DMS114 treated with DMSO at 0.1 percent for 48 hours (cell line): ENCODE measurements at regions not wholly inside any gene's neighbourhood (a gene's known extent, or its start where the extent isn't known, plus 50 kb on each side); places are given as distances from the start of the nearest gene placed in this dataset.

Source experiments
- DNase-seq: peaks from one replicate; lab custom pipeline; 2025; ENCODE audit not compliant: unreplicated experiment; lab: John Stamatoyannopoulos, UW

DNA sequence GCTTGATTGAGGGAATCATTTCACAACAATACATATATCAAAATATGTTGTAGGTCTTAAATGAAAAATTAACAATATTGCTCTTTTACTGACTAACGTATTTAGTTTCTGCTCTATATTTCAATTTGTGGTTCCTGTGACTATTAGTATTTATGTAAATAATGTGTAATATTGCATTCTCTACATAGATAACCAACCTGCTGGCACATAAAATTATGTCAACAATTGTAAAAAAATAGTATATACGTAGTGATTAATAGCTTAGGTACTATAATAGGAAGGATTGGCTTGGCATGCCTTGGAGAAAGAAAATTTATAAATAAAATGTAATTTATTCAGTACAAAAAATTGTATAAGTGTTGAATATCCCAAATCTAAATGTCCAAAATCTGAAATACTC is 1336.1 kb downstream of the PCDH9 start:
- no peak for DNase-seq

DNA sequence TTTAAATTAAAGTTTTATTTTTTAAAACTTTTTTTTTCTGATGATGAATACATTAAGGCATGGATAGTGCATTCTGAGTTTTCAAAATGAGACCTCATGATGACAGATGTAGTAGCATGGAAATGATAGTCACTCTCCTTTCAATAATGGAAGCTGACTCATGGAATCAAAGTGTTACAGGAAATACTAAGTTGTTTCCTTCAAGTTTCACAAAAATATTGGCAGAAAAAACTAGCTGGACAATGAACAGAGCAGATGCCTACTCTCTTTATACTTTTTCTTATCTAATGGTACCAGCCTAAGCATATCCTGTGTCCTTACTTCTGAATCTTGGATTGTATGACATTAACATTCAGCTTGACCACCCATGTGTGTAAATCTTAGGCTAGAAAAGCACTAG is 1337.3 kb downstream of the PCDH9 start:
- DNase-seq = no peak

DNA sequence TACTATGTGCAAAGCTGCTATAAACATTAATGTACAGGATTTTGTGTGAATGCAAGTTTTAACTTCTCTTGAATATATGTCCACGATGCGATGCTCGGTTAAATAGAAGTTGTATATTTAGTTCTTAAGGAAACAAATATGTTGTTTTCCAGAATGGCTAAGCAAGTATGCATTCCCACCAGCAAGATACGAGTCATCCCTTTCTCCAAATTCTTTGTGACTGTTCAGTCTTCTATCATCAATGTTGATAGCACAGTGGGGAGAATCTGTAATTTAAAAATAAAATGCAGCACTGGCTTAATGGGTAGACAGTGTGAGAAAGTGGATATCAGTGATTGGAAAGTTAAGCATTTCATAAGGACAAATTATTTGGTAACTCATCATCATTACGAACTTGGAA is 1340.8 kb downstream of the PCDH9 start:
- no peak for DNase-seq

DNA sequence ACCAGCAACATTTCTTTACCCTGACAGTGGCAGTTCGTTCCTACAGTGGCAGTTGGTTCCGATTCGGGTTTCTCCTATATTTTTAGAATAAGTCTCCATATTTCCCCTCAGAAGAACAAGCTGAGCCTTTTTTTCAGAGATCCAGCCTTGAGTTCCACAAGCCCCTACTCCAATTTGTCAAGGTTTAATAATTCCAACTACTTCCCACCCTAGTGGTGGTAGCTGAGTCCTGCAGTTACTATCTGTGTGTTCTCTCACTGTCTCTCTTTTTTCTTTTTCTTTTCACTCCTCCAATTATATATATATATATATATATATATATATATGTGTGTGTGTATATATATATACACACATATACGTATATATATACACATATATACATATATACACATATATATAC is 1347.3 kb downstream of the PCDH9 start:
- no peak for DNase-seq

DNA sequence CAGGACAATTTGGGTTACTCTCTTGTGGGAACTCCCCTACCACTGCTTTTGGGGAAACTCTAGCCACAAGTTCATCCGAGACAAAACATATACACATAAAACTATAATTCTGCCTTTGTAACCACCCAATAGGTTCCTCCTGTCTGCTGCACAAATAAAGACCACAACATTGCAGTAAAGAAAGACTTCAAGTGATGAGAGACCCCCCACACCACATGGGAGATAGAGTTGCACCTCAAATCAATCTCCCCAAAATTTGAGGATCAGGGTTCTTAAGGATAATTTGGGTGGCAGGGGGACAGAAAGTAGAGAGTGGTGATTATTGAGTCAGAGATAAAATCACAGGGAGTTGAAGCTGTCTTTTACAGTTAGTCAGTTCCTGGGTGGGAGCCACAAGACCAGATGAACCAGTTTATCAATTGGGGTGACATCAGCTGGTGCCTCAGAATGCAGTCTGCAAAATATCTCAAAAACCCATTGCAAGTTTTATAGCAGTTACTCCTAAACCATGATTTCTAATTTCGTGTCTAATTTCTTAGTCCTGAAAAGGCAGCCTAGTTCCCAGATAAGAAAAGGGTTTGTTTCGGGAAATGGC is 1348.5 kb downstream of the PCDH9 start:
- DNase-seq = no peak

DNA sequence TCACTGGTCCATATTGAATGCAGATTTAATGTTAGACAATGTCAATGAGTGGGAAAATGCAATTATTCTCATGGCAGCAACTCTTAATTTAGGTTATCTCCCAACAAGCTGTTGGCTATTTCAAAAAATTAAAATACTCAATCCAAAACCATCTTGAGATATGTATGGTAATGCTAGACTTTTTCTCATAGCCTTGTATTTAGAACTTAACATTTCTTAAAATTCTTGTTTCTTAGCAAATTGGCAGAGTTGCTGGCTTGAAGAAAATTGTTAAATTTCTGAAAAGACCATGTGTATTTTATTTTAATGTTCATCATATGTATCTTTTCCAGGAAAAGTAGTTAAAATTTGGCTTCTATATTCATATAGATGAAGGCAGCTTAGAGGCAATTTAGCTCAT is 1355.1 kb downstream of the PCDH9 start:
- no peak for DNase-seq

DNA sequence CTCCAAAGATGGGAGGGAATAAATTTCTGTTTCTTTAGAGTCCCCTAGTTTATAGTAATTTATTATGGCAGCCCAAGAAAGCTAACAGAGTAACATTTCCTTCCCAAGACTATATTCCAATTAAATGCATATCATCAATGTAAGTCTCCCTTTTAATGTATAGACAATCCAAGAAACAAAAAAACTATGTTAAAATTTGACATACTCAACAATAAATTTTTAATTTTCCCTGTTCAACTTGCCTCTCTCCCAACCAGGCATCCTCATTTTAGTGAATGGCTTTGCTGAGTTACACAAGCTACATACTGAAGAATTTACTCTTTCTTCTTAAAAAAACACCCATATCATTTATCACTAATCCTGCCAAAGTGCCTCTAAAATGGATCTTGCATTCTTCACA is 1357.7 kb downstream of the PCDH9 start:
- no peak for DNase-seq

DNA sequence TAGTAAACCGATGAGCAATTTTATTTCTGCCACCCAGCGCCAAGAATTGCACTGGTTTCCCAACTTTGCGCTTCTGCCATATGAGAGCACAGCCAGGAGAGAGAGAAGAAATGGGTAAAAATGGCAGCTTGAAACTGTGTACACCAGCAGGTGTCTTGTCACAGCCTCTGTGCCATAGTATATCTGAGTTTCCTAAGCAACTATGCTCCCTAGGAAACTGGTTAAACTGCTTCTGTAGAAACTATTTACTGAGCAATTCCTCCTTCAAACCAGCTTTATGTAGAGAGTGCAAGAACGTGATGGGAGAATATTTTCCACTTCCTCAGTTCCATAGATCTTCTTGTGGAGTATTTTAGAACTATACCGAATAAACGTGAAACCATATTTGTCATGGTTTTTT is 1361.3 kb downstream of the PCDH9 start:
- no peak for DNase-seq

DNA sequence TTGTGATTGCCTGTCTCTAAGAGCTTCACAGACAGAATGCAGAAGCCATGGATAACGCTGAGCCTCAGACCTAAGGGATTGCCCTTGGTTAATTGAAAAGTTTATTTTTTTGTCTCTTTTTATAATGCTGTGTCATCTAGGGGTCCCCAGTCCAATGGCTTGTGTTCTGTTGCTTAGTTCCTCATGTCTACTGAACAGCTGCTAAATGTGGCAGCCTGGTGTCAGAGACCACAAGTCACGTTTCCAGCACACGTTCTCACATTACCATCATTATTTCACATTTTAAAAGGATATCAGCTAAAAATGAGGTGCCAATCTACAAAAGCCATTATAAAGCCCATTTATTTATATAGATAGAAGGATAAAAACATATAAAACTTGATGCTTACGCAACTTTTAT is 1362.0 kb downstream of the PCDH9 start:
- DNase-seq = no peak

DNA sequence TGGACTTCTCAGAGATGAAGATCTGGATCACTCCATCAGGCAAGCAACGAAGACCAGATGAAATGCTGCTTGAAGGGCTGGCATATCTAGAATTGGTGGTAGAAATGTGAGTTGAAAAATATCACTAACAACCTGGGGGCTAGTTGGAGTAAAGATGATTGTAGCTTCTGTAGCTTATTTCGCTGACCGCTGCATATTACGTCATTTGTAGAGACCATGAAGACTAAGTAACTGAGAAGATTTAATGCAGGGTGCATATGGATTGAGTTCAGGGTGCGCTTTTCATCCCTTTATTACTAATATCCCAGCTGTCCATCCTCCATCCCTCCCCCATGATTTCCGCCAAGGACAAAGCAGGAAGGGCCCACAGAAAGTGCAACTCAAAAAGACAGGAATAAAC is 1364.0 kb downstream of the PCDH9 start:
- no peak for DNase-seq

DNA sequence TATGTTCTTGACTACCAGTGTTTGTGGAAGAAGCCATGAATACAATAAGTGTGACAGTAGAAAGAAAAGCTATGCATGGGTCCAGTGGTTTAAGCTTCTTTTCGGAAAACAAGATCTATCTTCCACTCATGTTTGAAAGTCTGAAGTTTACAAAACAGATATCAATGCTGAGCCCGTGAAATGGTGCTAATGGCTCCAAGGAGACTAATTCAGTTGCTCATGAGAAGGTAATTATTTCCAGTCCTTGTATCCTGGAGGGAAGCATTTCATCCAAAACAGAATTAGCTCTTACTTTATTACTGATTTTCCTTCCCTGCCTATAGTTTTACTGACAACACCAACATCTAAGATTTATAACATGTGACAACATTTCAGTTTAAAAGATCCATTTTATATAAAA is 1364.9 kb downstream of the PCDH9 start:
- no peak for DNase-seq

DNA sequence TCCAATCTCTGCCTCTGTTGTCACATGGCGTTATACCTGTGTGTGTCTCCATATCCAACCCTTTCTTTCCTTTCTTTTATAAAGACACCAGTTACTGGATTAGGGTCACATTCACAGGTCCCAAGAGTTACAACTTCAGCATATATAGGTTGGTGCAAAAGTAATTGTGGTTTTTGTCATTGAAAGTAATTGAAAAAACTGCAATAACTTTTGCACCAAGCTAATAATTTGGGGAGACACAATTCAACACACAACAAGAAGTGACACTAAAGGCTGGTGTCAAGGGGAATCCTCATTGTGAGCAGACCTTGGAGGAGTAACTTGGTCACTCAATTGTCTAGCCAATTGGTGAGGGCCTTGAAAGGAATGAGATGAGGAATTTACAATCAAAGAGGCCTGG is 1366.1 kb downstream of the PCDH9 start:
- DNase-seq = no peak

DNA sequence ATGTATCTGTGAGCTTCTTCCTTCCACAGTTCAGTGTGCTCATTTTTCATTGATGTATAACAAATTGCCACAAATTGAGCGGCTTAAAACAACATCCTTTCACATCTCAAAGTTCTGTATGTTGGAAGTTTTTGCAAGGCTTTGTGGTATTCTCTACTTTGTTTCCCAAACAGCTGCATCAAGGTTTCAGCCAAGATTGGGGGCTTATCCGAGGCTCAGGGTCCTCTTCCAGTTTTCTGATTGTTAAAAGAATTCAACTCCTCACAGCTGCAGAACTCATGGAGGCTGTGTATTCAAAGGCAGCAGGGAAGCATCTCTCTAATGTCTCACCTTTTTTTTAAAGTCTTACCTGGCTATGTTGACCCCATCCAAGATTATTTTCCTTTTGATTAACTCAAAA is 1369.8 kb downstream of the PCDH9 start:
- DNase-seq = no peak

DNA sequence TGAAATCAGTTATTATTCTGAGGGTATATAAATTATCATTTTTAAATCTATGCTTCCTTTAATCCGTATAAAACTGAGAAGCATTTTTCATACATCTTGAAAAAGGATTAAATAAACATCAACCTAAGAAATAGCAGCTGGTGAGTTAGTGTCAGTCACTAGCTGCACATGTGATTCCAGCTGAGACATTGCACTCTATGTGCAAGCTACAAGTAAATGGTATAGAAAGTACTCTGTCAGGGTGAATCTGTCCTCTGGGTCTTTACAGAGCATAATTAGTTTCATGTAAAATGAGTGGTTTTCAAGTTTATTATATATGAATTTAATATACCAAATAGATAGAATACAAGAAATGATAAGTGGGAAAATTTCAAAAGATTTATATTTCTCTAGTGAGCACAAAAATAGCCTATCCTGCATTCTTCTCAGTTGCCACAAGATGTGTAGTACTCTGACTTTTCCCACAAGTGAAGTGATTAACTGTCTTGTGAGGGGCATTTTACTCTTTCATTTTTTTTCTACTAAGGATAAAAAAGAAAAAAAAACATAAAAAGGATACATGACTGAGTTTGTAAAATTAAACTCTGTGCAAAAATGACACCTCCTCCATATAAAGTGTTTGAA is 1372.1 kb downstream of the PCDH9 start:
- DNase-seq = no peak

DNA sequence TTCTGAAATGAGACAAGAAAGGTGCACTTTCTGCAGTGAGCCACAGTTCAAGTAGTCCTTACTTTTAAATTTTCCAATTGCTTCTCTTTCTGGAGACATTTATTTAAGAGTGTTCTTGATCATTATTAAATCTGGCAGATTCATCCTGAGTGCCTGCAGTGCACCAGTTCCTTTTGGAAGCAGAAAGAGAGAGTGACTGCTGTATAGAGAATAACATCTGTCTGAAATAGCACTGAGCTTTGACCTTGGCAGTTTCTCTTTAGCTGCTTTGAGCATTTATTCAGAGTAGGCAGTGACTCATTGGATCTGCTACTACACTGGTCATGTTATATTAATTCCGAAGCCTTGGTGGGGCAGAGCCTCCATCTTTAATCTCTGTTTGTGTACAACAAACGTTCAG is 1373.7 kb downstream of the PCDH9 start:
- DNase-seq = no peak

DNA sequence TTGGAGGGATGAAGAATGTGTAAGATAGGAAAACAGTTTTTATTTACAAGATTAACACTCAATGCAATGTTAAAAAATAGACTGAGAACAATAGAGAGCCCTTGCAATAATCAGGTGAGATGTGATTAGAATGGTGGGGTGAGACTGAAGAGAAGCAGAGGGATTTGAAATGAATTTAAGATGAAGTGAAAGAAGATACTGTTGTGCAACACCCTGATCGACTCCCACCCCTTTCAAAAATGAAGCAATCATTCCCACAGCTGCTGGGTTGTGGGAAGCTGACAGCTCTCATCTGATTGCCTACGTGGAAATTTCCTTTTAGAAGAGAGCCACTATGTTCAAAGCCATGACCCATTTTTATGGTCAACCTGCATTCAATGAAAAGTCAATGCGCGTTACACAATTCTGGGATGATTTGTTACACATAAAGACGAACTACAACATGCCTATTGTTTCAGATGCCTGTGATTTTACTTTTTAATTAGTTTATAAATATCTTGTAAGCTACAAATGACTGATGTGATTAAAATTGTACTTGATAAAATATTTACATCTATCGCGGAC is 1374.8 kb downstream of the PCDH9 start:
- no peak for DNase-seq

DNA sequence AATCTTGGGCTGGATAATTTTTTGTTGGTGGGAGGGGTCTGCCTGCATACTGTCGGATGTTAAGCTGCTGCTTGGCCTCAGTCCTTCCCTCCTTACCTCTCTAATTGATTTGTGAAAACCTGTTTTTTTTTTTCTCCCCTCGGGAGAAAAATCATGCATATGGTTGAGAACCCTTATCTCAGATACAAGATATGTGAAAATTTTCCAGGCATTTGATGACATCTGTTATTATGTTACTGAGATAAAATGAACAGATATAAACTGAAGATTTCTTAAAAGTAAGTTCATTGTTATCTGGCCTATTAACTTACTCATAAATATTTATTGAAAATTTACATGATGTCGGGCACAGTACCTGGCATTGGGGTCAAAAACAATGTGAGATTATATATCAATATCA is 1375.7 kb downstream of the PCDH9 start:
- no peak for DNase-seq

DNA sequence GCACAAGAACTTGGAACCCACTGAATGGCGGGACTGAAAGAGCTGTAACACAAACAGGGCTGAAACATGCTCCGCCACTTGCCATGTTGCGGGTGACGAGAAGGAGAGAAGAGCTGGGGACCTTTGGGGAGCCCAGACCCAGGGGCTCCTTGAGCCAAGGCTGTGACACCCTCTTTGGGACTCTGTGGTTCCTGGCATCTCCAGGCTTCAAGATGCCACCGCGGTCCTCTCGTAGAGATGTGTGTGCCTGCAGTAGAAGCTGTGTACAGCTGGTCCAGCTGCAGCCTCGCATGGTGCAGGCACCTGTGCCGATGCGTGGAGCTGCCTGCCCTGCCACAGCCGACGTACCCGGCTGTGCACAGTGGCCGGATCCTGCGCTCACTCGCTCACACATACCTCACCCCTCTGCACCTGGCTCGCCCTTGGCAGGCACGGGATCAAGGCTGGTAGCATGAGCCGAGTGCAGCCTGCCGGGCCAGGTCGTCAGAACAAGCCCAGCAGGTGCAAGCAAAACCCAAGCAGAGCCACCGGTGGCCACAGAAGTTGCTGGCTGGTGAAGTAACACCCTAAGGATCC is 1385.8 kb downstream of the PCDH9 start:
- DNase-seq = no peak

DNA sequence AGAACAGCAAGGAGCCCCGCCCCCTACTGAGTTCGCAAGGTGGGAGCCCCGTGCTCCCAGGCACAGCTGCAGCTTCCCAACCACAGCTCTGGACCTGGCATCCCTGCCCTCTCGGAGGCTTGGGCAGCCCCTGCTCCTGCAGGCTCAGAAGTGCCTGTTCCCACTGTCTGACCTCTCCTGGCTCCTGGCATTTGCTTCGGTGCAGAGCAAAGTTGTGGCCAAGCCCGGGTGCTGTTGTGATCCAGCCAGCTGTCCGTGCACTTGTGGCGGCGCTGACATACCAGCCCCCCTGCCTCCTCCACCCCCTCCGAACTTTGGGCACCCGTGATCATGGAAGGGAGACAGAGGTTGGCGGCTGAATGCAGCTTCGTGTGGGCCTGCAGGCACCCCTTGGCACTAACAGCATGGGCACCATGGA is 1386.8 kb downstream of the PCDH9 start:
- DNase-seq = no peak

DNA sequence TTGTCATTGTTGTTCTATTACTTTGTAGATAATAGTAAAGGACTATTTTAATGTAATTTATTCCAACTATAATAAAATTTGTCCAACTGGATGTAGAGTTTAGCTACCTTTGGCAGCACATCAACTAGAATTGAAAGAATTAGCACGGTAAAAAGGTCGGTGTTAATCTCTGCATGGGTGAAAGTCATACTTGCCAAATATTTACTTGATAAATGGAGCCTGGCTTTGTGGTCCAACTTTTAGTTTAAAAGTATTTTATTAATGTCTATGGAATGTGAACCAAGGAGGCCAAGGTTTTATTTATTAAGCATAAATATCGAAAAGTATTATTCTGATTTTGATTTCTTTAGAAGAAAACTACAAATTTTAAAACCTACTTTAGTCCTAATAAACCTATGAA is 1389.0 kb downstream of the PCDH9 start:
- DNase-seq = no peak

DNA sequence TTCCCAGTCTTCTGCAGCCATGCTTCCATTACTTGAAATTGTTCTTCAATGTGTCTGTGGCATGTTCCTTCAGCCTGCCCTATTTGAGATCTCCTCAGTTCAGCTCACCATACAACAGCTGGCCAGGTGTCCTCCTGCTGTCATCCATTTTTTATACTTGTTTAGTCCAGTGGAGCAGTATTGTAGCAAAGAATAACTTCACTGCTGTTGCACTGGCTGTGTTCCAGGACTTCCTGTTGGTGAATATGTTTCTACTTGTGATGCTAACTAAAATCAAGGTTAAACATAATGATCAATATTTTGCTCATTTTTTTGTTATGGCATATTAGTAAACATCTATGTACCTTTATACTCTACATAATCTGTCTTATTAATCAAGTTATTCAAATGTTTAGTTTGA is 1394.1 kb downstream of the PCDH9 start:
- DNase-seq = no peak

DNA sequence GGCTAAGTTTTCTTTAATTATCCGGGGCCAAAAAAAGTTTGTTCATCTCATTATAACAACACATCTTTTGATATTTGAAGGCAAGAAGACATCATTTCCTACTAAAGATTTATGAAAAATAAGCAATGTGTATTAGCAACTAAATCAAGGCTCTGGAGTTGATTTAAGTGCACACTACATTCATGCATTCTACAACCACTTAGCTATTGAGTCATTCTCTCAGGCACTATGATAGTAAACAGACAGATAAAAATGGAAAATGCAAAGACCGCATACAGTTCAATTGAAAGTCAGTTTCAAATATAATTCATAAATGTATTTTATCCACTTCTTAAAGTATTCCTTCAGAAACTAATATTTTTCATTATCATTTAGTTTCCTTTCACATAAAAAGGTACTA is 1395.2 kb downstream of the PCDH9 start:
- DNase-seq = no peak
